ENCODE measurements at regions not wholly inside any gene's neighbourhood (a gene's known extent, or its start where the extent isn't known, plus 50 kb on each side); places are given as distances from the start of the nearest gene placed in this dataset.

GRCh38 chr6:167567142-167568033, 242.5 kb downstream of the TTLL2 start:
- Histone ChIP-seq H3K4me3 (ENCODE audit: low read depth, low read length) (no peak overlapping the region), H3K27me3 (ENCODE audit: control insufficient read depth, insufficient read depth, low read length) (no peaks in the 10 kb centered on the region), H3K36me3 (ENCODE audit: control insufficient read depth, insufficient read depth, low read length) (no peaks in the 10 kb centered on the region)
- TF ChIP-seq, protein P1, sequence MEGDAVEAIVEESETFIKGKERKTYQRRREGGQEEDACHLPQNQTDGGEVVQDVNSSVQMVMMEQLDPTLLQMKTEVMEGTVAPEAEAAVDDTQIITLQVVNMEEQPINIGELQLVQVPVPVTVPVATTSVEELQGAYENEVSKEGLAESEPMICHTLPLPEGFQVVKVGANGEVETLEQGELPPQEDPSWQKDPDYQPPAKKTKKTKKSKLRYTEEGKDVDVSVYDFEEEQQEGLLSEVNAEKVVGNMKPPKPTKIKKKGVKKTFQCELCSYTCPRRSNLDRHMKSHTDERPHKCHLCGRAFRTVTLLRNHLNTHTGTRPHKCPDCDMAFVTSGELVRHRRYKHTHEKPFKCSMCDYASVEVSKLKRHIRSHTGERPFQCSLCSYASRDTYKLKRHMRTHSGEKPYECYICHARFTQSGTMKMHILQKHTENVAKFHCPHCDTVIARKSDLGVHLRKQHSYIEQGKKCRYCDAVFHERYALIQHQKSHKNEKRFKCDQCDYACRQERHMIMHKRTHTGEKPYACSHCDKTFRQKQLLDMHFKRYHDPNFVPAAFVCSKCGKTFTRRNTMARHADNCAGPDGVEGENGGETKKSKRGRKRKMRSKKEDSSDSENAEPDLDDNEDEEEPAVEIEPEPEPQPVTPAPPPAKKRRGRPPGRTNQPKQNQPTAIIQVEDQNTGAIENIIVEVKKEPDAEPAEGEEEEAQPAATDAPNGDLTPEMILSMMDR (IDR thresholded peaks at IDR 0.05; ENCODE audit: insufficient read depth, low read length, severe bottlenecking): no peak
- DNase-seq (ENCODE audit: low read depth) (no peak), FAIRE-seq (no peak)

DNA sequence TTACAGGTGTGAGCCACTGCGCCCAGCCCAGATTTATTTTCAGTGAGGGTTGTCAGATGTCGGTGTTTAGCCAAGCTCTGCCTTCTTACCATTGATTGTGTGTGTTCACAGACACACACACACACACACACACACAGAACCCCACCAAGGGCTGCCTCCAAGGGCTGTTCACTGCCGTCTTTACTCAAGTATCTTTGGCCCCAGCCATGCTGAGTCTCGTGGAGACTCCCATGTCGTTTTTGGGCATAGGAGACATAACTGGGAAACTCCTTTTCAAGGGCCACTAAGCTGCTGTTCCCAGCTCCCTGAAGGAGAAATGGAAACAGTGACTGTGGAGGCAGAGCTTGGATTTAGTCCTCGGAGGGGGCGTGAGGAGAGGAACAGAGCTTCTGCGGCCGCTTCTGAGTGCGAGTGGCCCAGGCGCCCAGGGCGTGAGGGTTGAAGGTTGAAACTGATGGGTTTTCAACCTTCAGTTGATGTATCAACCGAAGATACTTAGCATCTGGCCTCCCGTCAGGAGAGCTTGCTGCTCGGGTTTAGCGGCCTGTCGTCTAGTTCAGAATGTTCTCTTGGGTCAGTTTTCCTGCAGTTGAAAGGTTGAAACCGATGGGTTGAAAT, 243.6 kb downstream of the TTLL2 start:
- TF ChIP-seq, protein P1 (IDR thresholded peaks at IDR 0.05; ENCODE audit: insufficient read depth, low read length, severe bottlenecking): no peak
- no peaks in the 10 kb centered on the region for H3K36me3 ChIP-seq (ENCODE audit: control insufficient read depth, insufficient read depth, low read length)
- DNase-seq (ENCODE audit: low read depth) (no peak), FAIRE-seq (no peak)
- H3K27me3 ChIP-seq (ENCODE audit: control insufficient read depth, insufficient read depth, low read length): no peaks in the 10 kb centered on the region
- H3K4me3 ChIP-seq (ENCODE audit: low read depth, low read length): no peak overlapping the region

DNA sequence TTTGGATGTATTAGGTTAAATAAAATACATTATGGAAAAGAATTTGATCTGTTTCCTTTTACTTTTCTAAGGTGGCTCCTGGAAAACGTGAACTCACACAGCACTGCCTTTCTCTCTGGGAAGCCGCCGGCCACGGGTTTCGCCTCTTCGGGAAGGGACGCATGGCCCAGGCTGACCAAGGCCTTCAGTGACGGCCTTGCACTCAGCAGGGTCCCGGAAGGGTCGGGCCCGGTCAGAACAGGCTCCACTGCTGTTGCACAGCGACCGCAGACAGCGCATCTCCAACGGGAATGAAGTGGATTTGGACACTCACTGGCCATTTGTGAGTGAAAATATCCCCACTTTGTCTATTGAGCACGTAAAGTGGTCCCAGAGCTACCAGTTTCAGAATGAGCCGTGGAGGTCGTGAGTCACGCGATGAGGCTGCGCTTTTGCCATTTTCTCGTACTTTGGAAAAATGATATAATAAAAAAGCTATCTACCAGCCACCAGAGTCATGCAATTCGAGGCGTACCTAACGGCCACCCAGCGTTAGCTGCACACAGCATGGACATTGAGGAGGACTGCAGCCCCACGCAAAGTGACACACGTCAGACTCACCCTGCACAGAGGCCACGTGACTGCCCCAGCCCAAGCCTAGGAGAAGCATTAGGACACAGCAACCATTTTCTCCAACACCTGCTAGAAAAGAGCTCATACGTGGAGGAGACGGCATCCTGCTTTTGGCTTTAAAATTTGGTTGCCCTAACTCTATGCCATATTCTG, 244.3 kb downstream of the TTLL2 start:
- H3K36me3 ChIP-seq (ENCODE audit: control insufficient read depth, insufficient read depth, low read length): no peaks in the 10 kb centered on the region
- TF ChIP-seq, protein P1 (IDR thresholded peaks at IDR 0.05; ENCODE audit: insufficient read depth, low read length, severe bottlenecking): no peak
- H3K4me3 ChIP-seq (ENCODE audit: low read depth, low read length): no peak overlapping the region
- DNase-seq (ENCODE audit: low read depth): no peak
- no peak for FAIRE-seq
- no peaks in the 10 kb centered on the region for H3K27me3 ChIP-seq (ENCODE audit: control insufficient read depth, insufficient read depth, low read length)

- DNase-seq (ENCODE audit: low read depth) (no peak), FAIRE-seq (no peak)
- Histone ChIP-seq H3K4me3 (ENCODE audit: low read depth, low read length) (no peak overlapping the region), H3K36me3 (ENCODE audit: control insufficient read depth, insufficient read depth, low read length) (no peaks in the 10 kb centered on the region), H3K27me3 (ENCODE audit: control insufficient read depth, insufficient read depth, low read length) (no peaks in the 10 kb centered on the region)
- TF ChIP-seq, protein P1 (IDR thresholded peaks at IDR 0.05; ENCODE audit: insufficient read depth, low read length, severe bottlenecking): no peak
Measured at GRCh38 chr6:167569879-167570278, 245.0 kb downstream of the TTLL2 start.

DNA sequence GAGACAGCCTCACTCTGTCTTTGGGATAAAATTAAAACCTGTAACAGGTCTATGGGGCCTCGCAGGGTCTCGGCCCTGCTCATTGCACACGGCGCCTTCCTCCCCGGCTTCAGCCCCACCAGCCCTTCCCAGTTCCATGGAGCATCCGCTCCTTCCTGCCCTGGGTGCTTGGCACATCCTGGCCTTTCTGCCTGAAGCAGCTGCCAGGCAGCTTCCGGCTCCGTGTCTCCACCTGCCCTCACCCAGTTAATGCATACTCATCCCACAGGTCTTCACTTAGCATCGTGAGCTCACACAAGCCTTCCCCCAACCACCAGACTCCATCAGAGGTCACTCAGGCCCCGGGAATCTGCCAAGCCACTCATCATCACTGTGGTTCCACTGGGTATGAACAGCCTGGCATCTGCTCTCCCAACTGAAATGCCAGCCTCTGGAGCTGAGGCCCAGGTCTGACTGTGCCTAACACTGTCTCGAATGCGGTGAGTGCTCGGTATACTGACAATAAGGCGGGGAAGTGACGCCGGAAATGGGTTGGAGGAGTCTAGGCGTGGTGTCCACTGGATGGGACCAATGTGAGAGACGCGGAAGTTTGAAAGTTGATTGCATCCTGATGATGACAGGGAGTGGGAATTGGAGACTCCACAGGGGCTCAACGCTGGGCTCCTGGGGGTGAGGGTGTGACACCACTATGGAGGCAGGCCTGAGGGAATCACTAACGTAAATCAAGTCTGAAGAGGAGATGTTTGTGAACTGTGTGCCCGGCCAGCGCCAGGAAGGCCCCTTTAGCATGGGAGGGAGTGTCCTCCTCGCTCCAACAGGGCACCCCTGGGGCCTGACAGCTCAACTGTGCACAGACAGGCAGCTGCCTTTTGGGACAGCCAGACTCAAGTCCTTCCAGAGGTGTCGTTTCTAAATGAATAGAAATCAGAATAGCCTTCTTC, 245.8 kb downstream of the TTLL2 start:
- DNase-seq (ENCODE audit: low read depth): no peak
- TF ChIP-seq, protein P1 (IDR thresholded peaks at IDR 0.05; ENCODE audit: insufficient read depth, low read length, severe bottlenecking): no peak
- Histone ChIP-seq H3K27me3 (ENCODE audit: control insufficient read depth, insufficient read depth, low read length) (no peaks in the 10 kb centered on the region), H3K4me3 (ENCODE audit: low read depth, low read length) (no peak overlapping the region), H3K36me3 (ENCODE audit: control insufficient read depth, insufficient read depth, low read length) (no peaks in the 10 kb centered on the region)
- FAIRE-seq: no peak

All from bronchial epithelial cell (primary cell).